Stomach (tissue), 4 donors: ENCODE measurements at regions not wholly inside any gene's neighbourhood (a gene's known extent, or its start where the extent isn't known, plus 50 kb on each side); places are given as distances from the start of the nearest gene placed in this dataset.

ENCODE experiments used
- CTCF ChIP-seq, 7 experiments: fragments of 450-650 bp in 4 of 7; fragments of 200-600 bp in 3 of 7; sonication (generic) in 3 of 7; IDR thresholded peaks; one replicate each; pipeline ENCODE4 v1.5.1; 2016 to 2019; ENCODE audit warnings: antibody characterized with exemption in 7 of 7, control low read depth in 2 of 7, mild to moderate bottlenecking in 1 of 7
- EP300 ChIP-seq: sonication (generic); formaldehyde crosslinking; IDR thresholded peaks from one replicate; pipeline ENCODE4 v1.6.1; 2017; ENCODE audit warnings: antibody characterized with exemption
- POLR2A ChIP-seq, 4 donors: fragments of 450-650 bp; IDR thresholded peaks; one replicate each; pipeline ENCODE4 v1.6.1; 2016; ENCODE audit warnings: antibody characterized with exemption in 4 of 4, control low read depth in 2 of 4, mild to moderate bottlenecking in 1 of 4, moderate library complexity in 1 of 4

- TF ChIP-seq POLR2A (IDR thresholded peaks at IDR 0.05) (no peak), CTCF (IDR thresholded peaks at IDR 0.05) (no peak), EP300 (no peak)
These were observed 192.8 kb downstream of the MAD2L1 start for GRCh38 chr4:119873794-119874325.
